ENCODE measurements at regions not wholly inside any gene's neighbourhood (a gene's known extent, or its start where the extent isn't known, plus 50 kb on each side); places are given as distances from the start of the nearest gene placed in this dataset.

DNA sequence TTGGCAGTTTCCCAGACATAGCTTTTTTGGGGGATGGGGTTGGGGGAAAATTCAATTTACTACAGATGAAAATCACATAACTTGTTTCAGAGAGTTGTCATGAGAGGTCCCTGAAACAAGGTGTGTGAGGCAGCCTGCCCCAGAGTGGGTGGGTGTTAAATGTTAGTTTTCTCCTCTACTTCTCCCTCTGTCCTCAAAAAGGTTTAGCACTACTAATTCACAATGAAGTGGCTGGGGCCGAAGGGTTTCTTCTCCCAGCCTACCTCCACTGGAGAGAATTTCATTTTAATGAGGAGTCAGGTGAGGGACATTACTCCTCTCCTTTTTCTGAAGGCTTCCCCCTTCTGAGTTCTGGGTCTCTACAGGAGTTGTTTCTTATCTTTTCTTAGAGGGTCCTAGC, 103.3 kb downstream of the C1orf94 start:
- no peak for DNase-seq (ENCODE audit: low read depth)
- H3K4me3 ChIP-seq (ENCODE audit: low read depth, low read length), result no peak overlapping the region
- in situ Hi-C loops (cut with HindIII; ENCODE audit: low sequenced_read_pairs), result loop anchor here (5.0 kb wide), 1 partner anchor 83 kb away; no protein-coding TSS in a partner anchor
- TF ChIP-seq, protein P1, sequence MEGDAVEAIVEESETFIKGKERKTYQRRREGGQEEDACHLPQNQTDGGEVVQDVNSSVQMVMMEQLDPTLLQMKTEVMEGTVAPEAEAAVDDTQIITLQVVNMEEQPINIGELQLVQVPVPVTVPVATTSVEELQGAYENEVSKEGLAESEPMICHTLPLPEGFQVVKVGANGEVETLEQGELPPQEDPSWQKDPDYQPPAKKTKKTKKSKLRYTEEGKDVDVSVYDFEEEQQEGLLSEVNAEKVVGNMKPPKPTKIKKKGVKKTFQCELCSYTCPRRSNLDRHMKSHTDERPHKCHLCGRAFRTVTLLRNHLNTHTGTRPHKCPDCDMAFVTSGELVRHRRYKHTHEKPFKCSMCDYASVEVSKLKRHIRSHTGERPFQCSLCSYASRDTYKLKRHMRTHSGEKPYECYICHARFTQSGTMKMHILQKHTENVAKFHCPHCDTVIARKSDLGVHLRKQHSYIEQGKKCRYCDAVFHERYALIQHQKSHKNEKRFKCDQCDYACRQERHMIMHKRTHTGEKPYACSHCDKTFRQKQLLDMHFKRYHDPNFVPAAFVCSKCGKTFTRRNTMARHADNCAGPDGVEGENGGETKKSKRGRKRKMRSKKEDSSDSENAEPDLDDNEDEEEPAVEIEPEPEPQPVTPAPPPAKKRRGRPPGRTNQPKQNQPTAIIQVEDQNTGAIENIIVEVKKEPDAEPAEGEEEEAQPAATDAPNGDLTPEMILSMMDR (IDR thresholded peaks at IDR 0.05; ENCODE audit: low read depth, low read length, missing control alignments), result no peak

DNA sequence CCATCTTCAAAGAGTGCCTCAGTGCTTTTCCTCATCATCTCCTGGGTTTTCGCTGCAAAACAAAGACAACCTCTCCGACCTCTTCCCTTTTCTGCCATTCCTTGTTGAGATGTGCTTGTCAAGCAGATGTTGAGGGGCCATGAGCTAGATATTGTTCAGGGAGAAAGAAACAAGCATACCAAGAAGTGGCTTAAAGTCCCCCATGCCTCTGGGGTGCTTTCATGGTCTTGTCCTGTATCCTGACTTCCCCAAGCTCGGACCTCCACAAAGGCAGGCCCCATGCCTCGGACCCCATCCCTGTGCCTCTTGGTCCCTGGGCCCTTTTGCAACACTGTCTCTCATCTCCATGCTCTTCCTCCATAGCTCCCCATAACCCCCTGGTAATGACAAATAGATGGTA, 103.8 kb downstream of the C1orf94 start:
- DNase-seq (ENCODE audit: low read depth), result no peak
- TF ChIP-seq, protein P1 (IDR thresholded peaks at IDR 0.05; ENCODE audit: low read depth, low read length, missing control alignments), result no peak
- in situ Hi-C loops (cut with HindIII; ENCODE audit: low sequenced_read_pairs), result no loop called here

DNA sequence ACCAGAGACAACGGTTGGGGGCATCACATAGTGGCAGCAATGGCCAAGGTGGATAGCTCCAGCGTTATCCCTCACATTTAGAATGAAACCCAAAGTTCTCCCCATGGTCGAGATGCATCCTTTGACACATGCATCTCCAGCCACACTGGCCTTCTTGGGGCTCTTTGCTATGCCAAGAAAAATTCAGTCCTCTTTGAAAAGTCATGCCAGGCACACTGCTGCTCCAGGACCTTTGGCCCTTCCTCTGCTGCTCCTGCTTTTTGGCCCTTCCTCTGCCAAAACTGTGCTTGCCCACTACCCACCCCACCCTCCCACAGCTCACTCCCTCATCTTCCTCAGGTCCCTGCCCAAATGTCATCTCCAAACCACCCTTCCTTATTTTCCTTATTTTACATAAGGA, 106.4 kb downstream of the C1orf94 start:
- in situ Hi-C loops (cut with HindIII; ENCODE audit: low sequenced_read_pairs), result no loop called here
- TF ChIP-seq, protein P1 (IDR thresholded peaks at IDR 0.05; ENCODE audit: low read depth, low read length, missing control alignments), result no peak
- H3K4me3 ChIP-seq (ENCODE audit: low read depth, low read length), result no peak overlapping the region
- no peak for DNase-seq (ENCODE audit: low read depth)

More for the DNA sequence above, 103.8 kb downstream of the C1orf94 start:
- H3K4me3 ChIP-seq (ENCODE audit: low read depth, low read length), result no peak overlapping the region

DNA sequence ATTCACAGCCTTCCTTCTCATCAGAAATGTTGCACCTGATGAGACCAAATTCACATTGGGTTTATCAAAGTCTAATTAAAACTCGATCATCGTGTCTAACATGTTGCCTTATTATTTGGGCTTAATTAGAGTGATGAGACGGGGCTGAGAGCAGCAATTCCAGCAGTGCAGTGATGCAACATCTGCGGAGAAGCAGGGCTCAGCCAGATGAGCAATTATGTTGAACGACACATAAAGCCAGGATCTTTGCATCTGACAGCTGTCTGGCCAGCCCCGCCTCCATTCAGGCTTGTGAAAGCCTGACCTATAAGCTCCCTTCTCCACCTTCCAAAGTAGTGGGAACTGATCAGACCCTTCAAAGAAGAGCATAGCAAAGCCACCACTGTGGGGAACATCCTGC, 109.8 kb downstream of the C1orf94 start:
- TF ChIP-seq, protein P1 (IDR thresholded peaks at IDR 0.05; ENCODE audit: low read depth, low read length, missing control alignments), result no peak
- in situ Hi-C loops (cut with HindIII; ENCODE audit: low sequenced_read_pairs), result no loop called here
- no peak for DNase-seq (ENCODE audit: low read depth)
- H3K4me3 ChIP-seq (ENCODE audit: low read depth, low read length), result no peak overlapping the region

DNA sequence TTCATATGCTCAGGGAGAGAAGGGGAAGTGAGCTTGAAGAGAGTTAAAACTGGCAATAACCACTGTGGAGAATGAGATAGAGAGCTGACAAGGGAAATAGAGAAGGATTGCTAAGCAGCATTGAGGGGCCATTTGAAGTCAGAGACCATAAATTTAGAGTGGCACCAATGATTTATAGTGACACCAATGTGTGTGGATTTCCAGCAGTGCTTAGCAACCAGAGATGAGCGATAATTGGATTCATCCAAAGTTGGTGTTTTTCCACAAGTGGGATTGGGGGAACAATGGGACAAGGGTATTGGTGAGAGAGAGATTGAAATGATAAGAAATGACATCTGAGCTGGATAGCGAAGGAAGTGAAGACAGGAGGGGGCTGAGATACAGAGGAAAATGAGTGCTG, 114.1 kb downstream of the C1orf94 start:
- no peak overlapping the region for H3K4me3 ChIP-seq (ENCODE audit: low read depth, low read length)
- DNase-seq (ENCODE audit: low read depth), result no peak
- TF ChIP-seq, protein P1 (IDR thresholded peaks at IDR 0.05; ENCODE audit: low read depth, low read length, missing control alignments), result no peak
- in situ Hi-C loops (cut with HindIII; ENCODE audit: low sequenced_read_pairs), result no loop called here

DNA sequence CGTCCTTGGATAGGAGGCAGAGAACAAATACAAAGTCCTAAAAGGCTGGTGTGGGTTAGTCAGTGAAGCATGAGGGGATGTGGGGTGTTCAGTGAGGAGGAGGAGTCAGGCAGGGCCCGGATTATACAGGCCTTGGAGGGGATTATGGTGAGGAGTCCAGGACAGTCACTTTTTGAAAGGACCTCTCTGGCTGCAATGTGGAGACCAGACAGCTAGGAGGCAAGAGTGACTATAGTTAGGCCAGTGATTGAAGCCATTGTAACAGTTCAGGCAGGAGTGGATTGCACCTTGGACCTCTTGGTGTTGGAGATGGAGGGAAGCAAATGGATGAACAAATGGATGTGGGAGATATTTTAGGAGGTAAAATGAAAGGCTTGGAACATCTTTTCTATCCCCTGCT, 115.8 kb downstream of the C1orf94 start:
- TF ChIP-seq, protein P1 (IDR thresholded peaks at IDR 0.05; ENCODE audit: low read depth, low read length, missing control alignments), result no peak
- in situ Hi-C loops (cut with HindIII; ENCODE audit: low sequenced_read_pairs), result no loop called here
- no peak for DNase-seq (ENCODE audit: low read depth)
- H3K4me3 ChIP-seq (ENCODE audit: low read depth, low read length), result no peak overlapping the region

DNA sequence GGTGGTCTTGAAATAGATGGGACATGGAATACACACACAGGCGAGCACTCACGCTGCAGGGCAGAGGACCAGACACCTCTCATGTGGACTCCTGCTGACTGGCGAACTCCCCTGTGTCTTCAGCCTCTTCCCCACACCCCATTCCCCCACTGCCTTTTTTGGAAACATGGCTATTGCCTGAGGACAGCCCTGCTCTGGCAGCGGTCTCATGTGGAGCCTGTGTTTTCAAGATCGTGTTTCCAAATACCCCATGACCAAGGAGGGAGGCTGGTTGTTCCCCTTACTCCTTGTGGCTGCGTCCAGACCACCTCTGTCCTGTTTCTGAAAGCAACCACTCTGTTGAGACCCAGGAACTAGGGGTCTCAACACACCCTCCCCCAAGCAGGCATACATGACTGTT, 119.4 kb downstream of the C1orf94 start:
- TF ChIP-seq, protein P1 (IDR thresholded peaks at IDR 0.05; ENCODE audit: low read depth, low read length, missing control alignments), result no peak
- in situ Hi-C loops (cut with HindIII; ENCODE audit: low sequenced_read_pairs), result no loop called here
- no peak for DNase-seq (ENCODE audit: low read depth)
- H3K4me3 ChIP-seq (ENCODE audit: low read depth, low read length), result no peak overlapping the region
